Upper lobe of left lung (tissue), 4 donors: ENCODE measurements at regions not wholly inside any gene's neighbourhood (a gene's known extent, or its start where the extent isn't known, plus 50 kb on each side); places are given as distances from the start of the nearest gene placed in this dataset.

Experiments
- CTCF ChIP-seq, 6 experiments: fragments of 450-650 bp in 4 of 6; fragments of 200-600 bp in 2 of 6; sonication (generic) in 2 of 6; IDR thresholded peaks; one replicate each; pipeline ENCODE4 v1.5.1; 2016 to 2019; ENCODE audit warnings: antibody characterized with exemption in 6 of 6
- EP300 ChIP-seq, 4 donors: sonication (generic); formaldehyde crosslinking; IDR thresholded peaks; one replicate each; pipeline ENCODE4 v1.5.1; 2017; ENCODE audit warnings: antibody characterized with exemption in 4 of 4, control low read depth in 2 of 4
- POLR2AphosphoS5 ChIP-seq, 2 donors: sonication (generic); formaldehyde crosslinking; IDR thresholded peaks; one replicate each; pipeline ENCODE4 v1.5.1; 2017; ENCODE audit warnings: antibody characterized with exemption in 2 of 2

DNA sequence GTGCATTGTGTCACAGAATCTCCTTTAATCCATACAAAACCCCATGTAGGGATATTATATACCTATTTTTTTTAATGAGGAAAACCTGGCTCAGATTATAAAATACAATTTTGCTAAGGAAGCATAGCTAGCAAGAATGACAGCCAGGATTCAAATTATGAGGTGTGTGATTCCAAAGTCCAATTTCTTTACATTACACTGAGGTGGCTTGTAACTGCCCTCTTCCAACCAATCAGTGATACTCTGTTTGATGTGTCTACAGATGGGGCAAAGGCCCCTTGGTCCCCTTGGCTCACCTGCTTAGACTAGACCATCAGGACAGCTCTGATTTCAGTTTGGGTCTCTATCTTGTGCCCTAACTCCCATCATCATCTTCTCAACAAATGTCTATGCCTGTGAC is 120.3 kb upstream of the ADAMTS9 start:
- no peak for TF ChIP-seq POLR2AphosphoS5 (IDR thresholded peaks at IDR 0.05)
- no peak for TF ChIP-seq CTCF (IDR thresholded peaks at IDR 0.05)
- no peak for TF ChIP-seq EP300 (IDR thresholded peaks at IDR 0.05)
